H1 (cell line): ENCODE measurements at regions not wholly inside any gene's neighbourhood (a gene's known extent, or its start where the extent isn't known, plus 50 kb on each side); places are given as distances from the start of the nearest gene placed in this dataset.

Source experiments
- CTCF ChIA-PET: fragments of 300-600 bp; sonication (Branson Sonifier 250); formaldehyde crosslinking; loops from one replicate; lab custom pipeline; 2021; ENCODE audit not compliant: partially characterized antibody; lab: Charles Lee
- POLR2A ChIA-PET: fragments of 300-600 bp; sonication (Branson Sonifier 250); formaldehyde crosslinking; loops from one replicate; lab custom pipeline; 2021; ENCODE audit warnings: inconsistent platforms; ENCODE audit not compliant: partially characterized antibody; lab: Charles Lee
- DNase-seq, 2 experiments: peaks; one replicate each; pipeline versions ENCODE4 v3.0.0 to v3.0.0-alpha.2; 2010 to 2022; ENCODE audit warnings: low spot score in 2 of 2, low read depth in 1 of 2, mixed read lengths in 1 of 2
- FAIRE-seq: peaks from 2 replicates; lab custom pipeline; 2011; peaks lifted over from hg19 to GRCh38; lab: Jason Lieb, UNC
- H2AFZ ChIP-seq: 2 replicates; pipeline ENCODE4 v1.8.1; 2012; ENCODE audit warnings: low read length, inconsistent platforms
- H2AK5ac ChIP-seq: 2 replicates; pipeline ENCODE4 v1.6.1; 2013; ENCODE audit warnings: low read depth, low read length
- H2BK120ac ChIP-seq: replicated peaks from 2 replicates; pipeline ENCODE3; 2013; ENCODE audit warnings: low read depth, low read length, inconsistent platforms
- H2BK12ac ChIP-seq: 2 replicates; pipeline ENCODE4 v1.6.1; 2013; ENCODE audit warnings: low read depth, low read length
- H2BK15ac ChIP-seq: 2 replicates; pipeline ENCODE4 v1.6.1; 2013; ENCODE audit warnings: low read length
- H2BK20ac ChIP-seq: 2 replicates; pipeline ENCODE4 v1.6.1; 2013; ENCODE audit warnings: low read length
- H2BK5ac ChIP-seq: 2 replicates; pipeline ENCODE4 v1.6.1; 2013; ENCODE audit warnings: low read depth, low read length
- H3K14ac ChIP-seq: 2 replicates; pipeline ENCODE4 v1.6.1; 2013; ENCODE audit warnings: inconsistent platforms; ENCODE audit not compliant: insufficient read length
- H3K18ac ChIP-seq: 2 replicates; pipeline ENCODE4 v1.6.1; 2013; ENCODE audit warnings: low read length; ENCODE audit errors: extremely low read depth
- H3K23ac ChIP-seq: 2 replicates; pipeline ENCODE4 v1.6.1; 2013; ENCODE audit warnings: inconsistent platforms; ENCODE audit not compliant: insufficient read length
- H3K23me2 ChIP-seq: 2 replicates; pipeline ENCODE4 v1.6.1; 2013; ENCODE audit warnings: low read depth, low read length
- H3K27ac ChIP-seq: 2 replicates; pipeline ENCODE4 v1.6.1; 2011; ENCODE audit warnings: low read depth, low read length, inconsistent platforms
- H3K27me3 ChIP-seq, 4 experiments: replicated peaks in 1 of 4; 1 replicate in 1 of 4; 2 replicates in 3 of 4; pipeline versions ENCODE4 v1.6.1 to v1.8.1; 2011 to 2013; ENCODE audit warnings: low read length in 3 of 4, mild to moderate bottlenecking in 3 of 4, inconsistent platforms in 2 of 4, mixed read lengths in 2 of 4, moderate library complexity in 1 of 4; ENCODE audit not compliant: control insufficient read depth in 3 of 4, insufficient read depth in 3 of 4; ENCODE audit errors: extremely low read depth in 1 of 4
- H3K36me3 ChIP-seq, 4 experiments: 2 replicates each; pipeline versions ENCODE4 v1.6.1 to v1.8.1; 2011 to 2013; ENCODE audit warnings: mild to moderate bottlenecking in 4 of 4, low read length in 3 of 4, moderate library complexity in 2 of 4, control low read depth in 1 of 4, inconsistent platforms in 1 of 4; ENCODE audit not compliant: insufficient read depth in 4 of 4, control insufficient read depth in 2 of 4
- H3K4ac ChIP-seq: replicated peaks from 2 replicates; pipeline ENCODE3; 2013; ENCODE audit warnings: low read length, low read depth, mixed read lengths, inconsistent platforms; ENCODE audit not compliant: insufficient read length
- H3K4me1 ChIP-seq, 4 experiments: replicated peaks in 1 of 4; 1 replicate in 1 of 4; 2 replicates in 3 of 4; pipeline versions ENCODE4 v1.6.1 to v1.8.1; 2011 to 2013; ENCODE audit warnings: low read length in 3 of 4, inconsistent platforms in 2 of 4, mixed read lengths in 1 of 4; ENCODE audit not compliant: insufficient read depth in 4 of 4, control insufficient read depth in 3 of 4
- H3K4me2 ChIP-seq, 2 experiments: 2 replicates each; pipeline versions ENCODE4 v1.6.1 to v1.8.1; 2011 to 2013; ENCODE audit warnings: low read depth in 2 of 2, low read length in 2 of 2, control low read depth in 1 of 2, inconsistent platforms in 1 of 2, mild to moderate bottlenecking in 1 of 2; ENCODE audit not compliant: insufficient read depth in 1 of 2
- H3K4me3 ChIP-seq, 4 experiments: fragments of 200-600, 300-600 bp in 1 of 4; sonication (generic), shearing (Covaris generic), sonication (Bioruptor Twin) in 1 of 4; 2 replicates each; pipeline versions ENCODE4 v1.5.1 to v1.8.1; 2011 to 2016; ENCODE audit warnings: low read length in 4 of 4, low read depth in 3 of 4, control low read depth in 2 of 4, inconsistent platforms in 2 of 4, mild to moderate bottlenecking in 2 of 4, mixed read lengths in 1 of 4, moderate library complexity in 1 of 4; ENCODE audit not compliant: insufficient read depth in 2 of 4; ENCODE audit errors: extremely low read depth in 1 of 4
- H3K56ac ChIP-seq: replicated peaks from 2 replicates; pipeline ENCODE3; 2013; ENCODE audit warnings: low read depth, mild to moderate bottlenecking, mixed read lengths, low read length, inconsistent platforms; ENCODE audit not compliant: insufficient read length
- H3K79me1 ChIP-seq: 2 replicates; pipeline ENCODE4 v1.6.1; 2013; ENCODE audit warnings: low read depth, low read length, control low read depth
- H3K79me2 ChIP-seq, 2 experiments: 2 replicates each; pipeline versions ENCODE4 v1.6.1 to v1.8.1; 2012 to 2013; ENCODE audit warnings: low read length in 2 of 2, mild to moderate bottlenecking in 2 of 2, inconsistent platforms in 1 of 2; ENCODE audit not compliant: insufficient read depth in 2 of 2, control insufficient read depth in 1 of 2
- H3K9ac ChIP-seq, 4 experiments: replicated peaks in 1 of 4; 1 replicate in 1 of 4; 2 replicates in 3 of 4; pipeline versions ENCODE4 v1.6.1 to v1.8.1; 2011 to 2013; ENCODE audit warnings: low read depth in 3 of 4, low read length in 3 of 4, control low read depth in 2 of 4, mild to moderate bottlenecking in 2 of 4, moderate library complexity in 2 of 4, inconsistent platforms in 1 of 4; ENCODE audit errors: extremely low read depth in 1 of 4
- H3K9me3 ChIP-seq, 2 experiments: 2 replicates each; pipeline versions ENCODE4 v1.6.1 to v1.8.1; 2012 to 2013; ENCODE audit warnings: mild to moderate bottlenecking in 2 of 2, moderate library complexity in 2 of 2, control low read depth in 1 of 2, inconsistent platforms in 1 of 2, low read depth in 1 of 2, low read length in 1 of 2, mixed read lengths in 1 of 2; ENCODE audit not compliant: insufficient read depth in 2 of 2
- H4K20me1 ChIP-seq, 2 experiments: replicated peaks in 1 of 2; 2 replicates each; pipeline versions ENCODE3 to v1.8.1; 2011 to 2013; ENCODE audit warnings: inconsistent platforms in 2 of 2, low read length in 2 of 2, mild to moderate bottlenecking in 1 of 2; ENCODE audit not compliant: insufficient read depth in 2 of 2, control insufficient read depth in 1 of 2
- H4K5ac ChIP-seq: 2 replicates; pipeline ENCODE4 v1.6.1; 2013; ENCODE audit warnings: low read length, low read depth, mixed read lengths, inconsistent platforms; ENCODE audit not compliant: insufficient read length
- H4K8ac ChIP-seq: 2 replicates; pipeline ENCODE4 v1.8.0; 2013; ENCODE audit warnings: mild to moderate bottlenecking, moderate library complexity, low read length, inconsistent platforms; ENCODE audit not compliant: insufficient read depth; ENCODE audit errors: extremely low read depth
- H4K91ac ChIP-seq: replicated peaks from 2 replicates; pipeline ENCODE3; 2013; ENCODE audit warnings: low read length, mixed read lengths, inconsistent platforms; ENCODE audit not compliant: insufficient read length
- CHD2 ChIP-seq: IDR thresholded peaks from 2 replicates; pipeline ENCODE4 v1.6.1; 2012; ENCODE audit warnings: low read length, improper control_type of control experiment
- WGBS, 2 experiments: shearing (Covaris generic) in 1 of 2; methylation state at CpG; one replicate each; pipeline versions ENCODE4 v1.1.6 to v1.1.7; 2013 to 2015; ENCODE audit warnings: low lambda C conversion rate in 2 of 2, mixed read lengths in 2 of 2, inconsistent platforms in 1 of 2, low coverage in 1 of 2, missing lambda C conversion rate in 1 of 2; ENCODE audit not compliant: insufficient replicate concordance in 2 of 2, insufficient coverage in 1 of 2, insufficient read length in 1 of 2; ENCODE audit errors: extremely low coverage in 1 of 2, missing lambda C conversion rate in 1 of 2; 5-methylcytosine and 5-hydroxymethylcytosine counted together

DNA sequence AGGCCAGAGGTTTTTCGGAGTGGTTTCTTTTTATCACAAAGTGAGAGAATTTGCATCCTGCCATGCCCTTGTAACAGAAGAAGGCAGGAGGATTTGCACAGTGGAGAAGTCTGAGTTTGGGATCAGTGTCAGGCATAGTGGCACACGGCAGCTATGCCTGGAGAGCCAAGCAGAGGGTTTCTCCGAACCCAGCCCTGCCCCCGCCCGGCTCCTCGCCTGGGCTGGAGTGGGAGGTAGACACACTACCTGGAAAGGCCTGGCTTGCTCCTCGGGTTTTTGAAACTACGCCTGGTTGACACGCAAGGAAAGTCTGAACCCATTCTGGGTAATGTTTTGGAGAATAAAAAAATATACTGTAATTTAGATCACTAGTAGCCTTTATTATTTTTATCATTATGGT is 1653.6 kb upstream of the TENM3 start:
- TF ChIP-seq CHD2, result no peak
- TF ChIP-seq, all 59 proteins: peak for 0
- Histone ChIP-seq H3K9ac (no peak overlapping the region), H3K36me3 (no peaks in the 10 kb centered on the region), H3K56ac (no peak overlapping the region), H3K23me2 (no peaks in the 10 kb centered on the region; the same call in 1 of the 2 replicates), H2BK12ac (no peak overlapping the region), H3K14ac (no peak overlapping the region), H3K18ac (no peak overlapping the region), H2AK5ac (no peak overlapping the region), H3K23ac (no peak overlapping the region), H3K4me2 (no peak overlapping the region), H4K20me1 (no peaks in the 10 kb centered on the region), H2BK5ac (no peak overlapping the region), H3K9me3 (no peaks in the 10 kb centered on the region), H2AFZ (peak overlapping the region; percentile 86), H3K4me1 (peaks cover 0 to 3% (median under 1%) of the 10 kb centered on the region in 4 experiments; a peak in 2 of 7 replicates), H4K8ac (no peak overlapping the region), H2BK120ac (no peak overlapping the region), H2BK15ac (no peak overlapping the region), H3K4me3 (no peak overlapping the region), H3K79me1 (no peaks in the 10 kb centered on the region), H4K91ac (no peak overlapping the region), H3K27ac (no peak overlapping the region), H3K79me2 (no peaks in the 10 kb centered on the region), H3K27me3 (no peaks in the 10 kb centered on the region), H4K5ac (no peak overlapping the region), H3K4ac (no peak overlapping the region), H2BK20ac (no peak overlapping the region)
- DNase-seq, result no peak
- 89% methylated on average over 8 of the region's 9 CpGs; no CpG with 5 or more reads in 1 of the 2 experiments for WGBS, 2 experiments
- POLR2A ChIA-PET, result no interaction called here
- FAIRE-seq, result no peak
- CTCF ChIA-PET, result interaction anchor here (0.6 to 1.3 kb wide), 3 partner anchors 10 to 138 kb away, joined by 3 read pairs; no protein-coding TSS in a partner anchor
